IMR-90 (cell line): ENCODE measurements at regions not wholly inside any gene's neighbourhood (a gene's known extent, or its start where the extent isn't known, plus 50 kb on each side); places are given as distances from the start of the nearest gene placed in this dataset.

Source experiments
- ATAC-seq: fragments of 200-7000 bp; cut with Tn5 transposase; 2 replicates; pipeline ENCODE4 v1.9.1; 2020; ENCODE audit warnings: low read depth, mild to moderate bottlenecking, moderate library complexity
- BruUV-seq: library from RNA; stranded (reverse); fragments of 400-500 nt; replicated peaks from 2 replicates; lab custom pipeline; 2021; lab: Mats Ljungman, UMichigan
- CTCF ChIA-PET: fragments of 300-600 bp; formaldehyde crosslinking; extraction: SDS; loops from one replicate; lab custom pipeline; 2021; ENCODE audit warnings: antibody characterized with exemption; lab: Yijun Ruan, JAX
- POLR2A ChIA-PET: fragments of 300-600 bp; sonication (Branson Sonifier 250); formaldehyde crosslinking; loops from one replicate; lab custom pipeline; 2022; ENCODE audit warnings: antibody characterized with exemption; ENCODE audit not compliant: unreplicated experiment; lab: Charles Lee
- DNase-seq: peaks from one replicate; pipeline ENCODE4 v3.0.0; 2013
- H2AFZ ChIP-seq: replicated peaks from 2 replicates; pipeline ENCODE3; 2013; ENCODE audit warnings: low read length, mild to moderate bottlenecking; ENCODE audit not compliant: poor library complexity
- H2AK5ac ChIP-seq: 2 replicates; pipeline ENCODE4 v1.6.1; 2013; ENCODE audit warnings: low read depth, low read length, inconsistent platforms
- H2AK9ac ChIP-seq: replicated peaks from 2 replicates; pipeline ENCODE3; 2013; ENCODE audit warnings: mild to moderate bottlenecking, low read depth, low read length, moderate library complexity; ENCODE audit not compliant: poor library complexity
- H2BK120ac ChIP-seq: 2 replicates; pipeline ENCODE4 v1.6.1; 2013; ENCODE audit warnings: low read depth, low read length, inconsistent platforms
- H2BK15ac ChIP-seq: 3 replicates; pipeline ENCODE4 v1.6.1; 2013; ENCODE audit warnings: low read depth, low read length, inconsistent platforms
- H2BK20ac ChIP-seq: 2 replicates; pipeline ENCODE4 v1.6.1; 2013; ENCODE audit warnings: low read depth, mild to moderate bottlenecking, inconsistent platforms, low read length, moderate library complexity
- H2BK5ac ChIP-seq: 2 replicates; pipeline ENCODE4 v1.6.1; 2013; ENCODE audit warnings: mild to moderate bottlenecking, low read depth, low read length, inconsistent platforms; ENCODE audit not compliant: poor library complexity, severe bottlenecking
- H3K14ac ChIP-seq: replicated peaks from 2 replicates; pipeline ENCODE4 v1.6.1; 2013; ENCODE audit warnings: low read depth, low read length, inconsistent platforms
- H3K18ac ChIP-seq: 2 replicates; pipeline ENCODE4 v1.6.1; 2013; ENCODE audit warnings: low read depth, low read length, control low read depth
- H3K23ac ChIP-seq: 2 replicates; pipeline ENCODE4 v1.6.1; 2013; ENCODE audit warnings: low read depth, low read length, inconsistent platforms
- H3K27ac ChIP-seq: 2 replicates; pipeline ENCODE4 v1.5.1; 2013; ENCODE audit warnings: mild to moderate bottlenecking, control low read depth, low read length; ENCODE audit not compliant: insufficient read depth
- H3K27me3 ChIP-seq: 2 replicates; pipeline ENCODE4 v1.6.1; 2013; ENCODE audit warnings: low read length; ENCODE audit not compliant: control insufficient read depth, insufficient read depth
- H3K36me3 ChIP-seq: 2 replicates; pipeline ENCODE4 v1.6.1; 2013; ENCODE audit warnings: low read length, mixed read lengths; ENCODE audit not compliant: control insufficient read depth, insufficient read depth
- H3K4ac ChIP-seq: 2 replicates; pipeline ENCODE4 v1.6.1; 2013; ENCODE audit warnings: low read depth, low read length, inconsistent platforms
- H3K4me1 ChIP-seq: 2 replicates; pipeline ENCODE4 v1.6.1; 2013; ENCODE audit warnings: low read length, mixed read lengths; ENCODE audit not compliant: control insufficient read depth, insufficient read depth
- H3K4me2 ChIP-seq: 2 replicates; pipeline ENCODE4 v1.6.1; 2013; ENCODE audit warnings: low read depth, mild to moderate bottlenecking, control low read depth, low read length, moderate library complexity
- H3K4me3 ChIP-seq: 2 replicates; pipeline ENCODE4 v1.5.1; 2013; ENCODE audit warnings: low read depth, mild to moderate bottlenecking, control low read depth, low read length, moderate library complexity; ENCODE audit not compliant: insufficient read depth
- H3K56ac ChIP-seq: 2 replicates; pipeline ENCODE4 v1.6.1; 2013; ENCODE audit warnings: low read length, inconsistent platforms; ENCODE audit not compliant: insufficient read depth; ENCODE audit errors: extremely low read depth
- H3K79me1 ChIP-seq, 2 experiments: 2 replicates each; pipeline ENCODE4 v1.6.1; 2013; ENCODE audit warnings: low read length in 2 of 2, inconsistent platforms in 1 of 2, low read depth in 1 of 2
- H3K9ac ChIP-seq: 2 replicates; pipeline ENCODE4 v1.6.1; 2013; ENCODE audit warnings: low read depth, low read length, control low read depth
- H3K9me1 ChIP-seq: 2 replicates; pipeline ENCODE4 v1.6.1; 2013; ENCODE audit warnings: low read length, inconsistent platforms; ENCODE audit not compliant: insufficient read depth
- H3K9me3 ChIP-seq: 2 replicates; pipeline ENCODE4 v1.6.1; 2013; ENCODE audit warnings: low read length; ENCODE audit not compliant: control insufficient read depth, insufficient read depth
- H4K20me1 ChIP-seq: 2 replicates; pipeline ENCODE4 v1.6.1; 2013; ENCODE audit warnings: low read length, inconsistent platforms; ENCODE audit not compliant: insufficient read depth
- H4K5ac ChIP-seq: 2 replicates; pipeline ENCODE4 v1.6.1; 2013; ENCODE audit warnings: mild to moderate bottlenecking, low read depth, low read length, control low read depth
- H4K8ac ChIP-seq, 2 experiments: 2 replicates each; pipeline ENCODE4 v1.6.1; 2013; ENCODE audit warnings: low read depth in 2 of 2, low read length in 2 of 2, control low read depth in 1 of 2, inconsistent platforms in 1 of 2
- H4K91ac ChIP-seq: 2 replicates; pipeline ENCODE4 v1.6.1; 2013; ENCODE audit warnings: low read depth, low read length, inconsistent platforms; ENCODE audit not compliant: insufficient read depth
- BHLHE40 ChIP-seq: fragments of 150-350 bp; IDR thresholded peaks from 2 replicates; pipeline ENCODE4 v1.6.1; 2016; ENCODE audit warnings: mild to moderate bottlenecking, low read depth, low read length
- CEBPB ChIP-seq: IDR thresholded peaks from 2 replicates; pipeline ENCODE4 v1.6.1; 2012; ENCODE audit warnings: low read depth, low read length, improper control_type of control experiment
- CHD1 ChIP-seq: IDR thresholded peaks from 2 replicates; pipeline ENCODE4 v1.6.1; 2012; ENCODE audit warnings: low read depth, low read length, improper control_type of control experiment
- CTCF ChIP-seq: conservative IDR thresholded peaks from 2 replicates; pipeline ENCODE4 v1.5.1; 2012; ENCODE audit warnings: mild to moderate bottlenecking, low read depth, low read length, improper control_type of control experiment
- ELK1 ChIP-seq: fragments of 150-350 bp; IDR thresholded peaks from 2 replicates; pipeline ENCODE4 v1.6.1; 2016; ENCODE audit warnings: low read depth, mild to moderate bottlenecking, low read length, moderate library complexity, borderline replicate concordance
- FOS ChIP-seq: fragments of 150-350 bp; IDR thresholded peaks from 2 replicates; pipeline ENCODE4 v1.6.1; 2016; ENCODE audit warnings: low read depth, low read length
- MAFK ChIP-seq: IDR thresholded peaks from 2 replicates; pipeline ENCODE4 v1.6.1; 2012; ENCODE audit warnings: low read depth, low read length, improper control_type of control experiment
- MAZ ChIP-seq: IDR thresholded peaks from 2 replicates; pipeline ENCODE4 v1.6.1; 2012; ENCODE audit warnings: low read depth, mild to moderate bottlenecking, low read length, improper control_type of control experiment, moderate library complexity, borderline replicate concordance
- MXI1 ChIP-seq: IDR thresholded peaks from 2 replicates; pipeline ENCODE4 v1.6.1; 2012; ENCODE audit warnings: low read depth, mild to moderate bottlenecking, low read length, moderate library complexity, borderline replicate concordance
- NFE2L2 ChIP-seq: fragments of 150-350 bp; IDR thresholded peaks from 2 replicates; pipeline ENCODE4 v1.6.1; 2016; ENCODE audit warnings: low read depth, mild to moderate bottlenecking, low read length
- POLR2A ChIP-seq: IDR thresholded peaks from 2 replicates; pipeline ENCODE4 v1.6.1; 2012; ENCODE audit warnings: mild to moderate bottlenecking, low read depth, low read length
- RAD21 ChIP-seq: IDR thresholded peaks from 2 replicates; pipeline ENCODE4 v1.6.1; 2012; ENCODE audit warnings: low read length, improper control_type of control experiment
- RFX5 ChIP-seq: IDR thresholded peaks from 2 replicates; pipeline ENCODE4 v1.8.0; 2012; ENCODE audit warnings: low read depth, mild to moderate bottlenecking, low read length, moderate library complexity
- SMC3 ChIP-seq: fragments of 150-350 bp; IDR thresholded peaks from 2 replicates; pipeline ENCODE4 v1.6.1; 2016; ENCODE audit warnings: low read depth, mild to moderate bottlenecking, antibody characterized with exemption, low read length, moderate library complexity
- WGBS, 2 experiments: methylation state at CpG; one replicate each; pipeline versions ENCODE4 v1.1.5 to v1.1.7; 2013; ENCODE audit warnings: missing lambda C conversion rate in 2 of 2; ENCODE audit not compliant: insufficient read length in 1 of 2; ENCODE audit errors: extremely low coverage in 2 of 2; 5-methylcytosine and 5-hydroxymethylcytosine counted together
- dilution Hi-C: fragments of 300-500 bp; cut with HindIII; formaldehyde crosslinking; loops from one replicate; pipeline ENCODE4 v1.14.3; 2018; ENCODE audit warnings: low sequenced_read_pairs; ENCODE audit not compliant: unreplicated experiment
- in situ Hi-C: fragments of 300-500 bp; cut with MboI; formaldehyde crosslinking; loops from 3 replicates; pipeline ENCODE4 v1.14.3; 2019; ENCODE audit warnings: low sequenced_read_pairs, inconsistent platforms, mixed read lengths
- intact Hi-C: fragments of 100-400 bp; cut with micrococcal nuclease; formaldehyde crosslinking; loops from 2 replicates; pipeline ENCODE4 v1.10.0; 2022
- TF ChIP-seq, protein P1 (sequence below): fragments of 150-350 bp; IDR thresholded peaks from 2 replicates; pipeline ENCODE4 v1.6.1; 2017; ENCODE audit warnings: mild to moderate bottlenecking, antibody characterized with exemption, low read length, low read depth

- no peaks in the 10 kb centered on the region for H3K27me3 ChIP-seq
- ATAC-seq (no peak), DNase-seq (no peak)
- H3K56ac ChIP-seq: no peak overlapping the region
- peaks cover 2% of the 10 kb centered on the region; the same call in 1 of the 2 replicates for H3K4me1 ChIP-seq
- no peak overlapping the region for H3K4ac ChIP-seq
- dilution Hi-C loops: no loop called here
- H2BK120ac ChIP-seq: no peak overlapping the region
- in situ Hi-C loops: no loop called here
- TF ChIP-seq RFX5 (no peak), FOS (no peak), ELK1 (no peak), BHLHE40 (no peak), CEBPB (no peak), MAZ (no peak), MAFK (no peak), CTCF (no peak), NFE2L2 (no peak), CHD1 (no peak), RAD21 (no peak), POLR2A (no peak), MXI1 (no peak), SMC3 (no peak)
- TF ChIP-seq, protein P1, sequence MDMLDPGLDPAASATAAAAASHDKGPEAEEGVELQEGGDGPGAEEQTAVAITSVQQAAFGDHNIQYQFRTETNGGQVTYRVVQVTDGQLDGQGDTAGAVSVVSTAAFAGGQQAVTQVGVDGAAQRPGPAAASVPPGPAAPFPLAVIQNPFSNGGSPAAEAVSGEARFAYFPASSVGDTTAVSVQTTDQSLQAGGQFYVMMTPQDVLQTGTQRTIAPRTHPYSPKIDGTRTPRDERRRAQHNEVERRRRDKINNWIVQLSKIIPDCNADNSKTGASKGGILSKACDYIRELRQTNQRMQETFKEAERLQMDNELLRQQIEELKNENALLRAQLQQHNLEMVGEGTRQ: no peak
- H2BK15ac ChIP-seq: 0 out of 3 replicates have a peak overlapping the region, but pooled peaks have one; percentile 28
- H3K14ac ChIP-seq: no peak overlapping the region; the same call in 1 of the 2 replicates
- H3K23ac ChIP-seq: no peak overlapping the region
- no peaks in the 10 kb centered on the region; the same call in 1 of the 2 replicates for H3K9me1 ChIP-seq
- no CpG with 5 or more reads among the region's 3 CpGs for WGBS, 2 experiments
- no peaks in the 10 kb centered on the region for H4K20me1 ChIP-seq
- H3K36me3 ChIP-seq: no peaks in the 10 kb centered on the region
- H2BK20ac ChIP-seq: no peak overlapping the region
- H2AFZ ChIP-seq: no peak overlapping the region
- no TSS peak for BruUV-seq
- no peak overlapping the region for H3K4me2 ChIP-seq
- H4K91ac ChIP-seq: peak overlapping the region; percentile 24; the same call in 1 of the 2 replicates
- H3K79me1 ChIP-seq: no peaks in the 10 kb centered on the region
- H2BK5ac ChIP-seq: no peak overlapping the region
- H3K18ac ChIP-seq: peak overlapping the region; percentile 58; the same call in 1 of the 2 replicates
- H3K9ac ChIP-seq: no peak overlapping the region
- ChIA-PET POLR2A (no interaction called here), CTCF (interaction anchor here (0.5 to 0.6 kb wide), 2 partner anchors 80 to 658 kb away, joined by 3 to 4 read pairs; no protein-coding TSS in a partner anchor)
- no peak overlapping the region for H3K27ac ChIP-seq
- H4K8ac ChIP-seq: no peak overlapping the region; a peak in 1 of 4 replicates
- no peak overlapping the region for H2AK9ac ChIP-seq
- H3K4me3 ChIP-seq: no peak overlapping the region
- no peak overlapping the region for H2AK5ac ChIP-seq
- H3K9me3 ChIP-seq: no peaks in the 10 kb centered on the region
- intact Hi-C loops: no loop called here
- no peak overlapping the region for H4K5ac ChIP-seq
Observed at GRCh38 chr10:91002656-91003055, 81.8 kb upstream of the ANKRD1 start.
